CD4-positive, alpha-beta T cell (primary cell): ENCODE measurements at regions not wholly inside any gene's neighbourhood (a gene's known extent, or its start where the extent isn't known, plus 50 kb on each side); places are given as distances from the start of the nearest gene placed in this dataset.

ENCODE experiments used
- ATAC-seq: fragments of 200-7000 bp; cut with Tn5 transposase; one replicate; pipeline ENCODE4 v1.10.0; 2022; ENCODE audit warnings: mild to moderate bottlenecking; ENCODE audit not compliant: poor library complexity
- CTCF ChIA-PET: fragments of 350-600 bp; sonication (Branson Sonifier 250); formaldehyde crosslinking; loops from one replicate; lab custom pipeline; 2021; ENCODE audit warnings: antibody characterized with exemption, inconsistent platforms; lab: Charles Lee
- POLR2A ChIA-PET: fragments of 350-600 bp; sonication (Branson Sonifier 250); formaldehyde crosslinking; loops from one replicate; lab custom pipeline; 2021; ENCODE audit warnings: antibody characterized with exemption, inconsistent platforms; lab: Charles Lee
- DNase-seq, 14 experiments: peaks; one replicate each; pipeline ENCODE4 v3.0.0-alpha.2; 2013 to 2020; ENCODE audit warnings: mixed read lengths in 2 of 14
- H3K27ac ChIP-seq, 2 donors: one replicate each; pipeline versions ENCODE4 v1.5.1 to v1.7.0; 2013; ENCODE audit warnings: low read length in 2 of 2, low read depth in 1 of 2, mild to moderate bottlenecking in 1 of 2
- H3K27me3 ChIP-seq, 2 experiments: 1 replicate in 1 of 2; 2 replicates in 1 of 2; pipeline versions ENCODE4 v1.6.1 to v1.7.0; 2013; ENCODE audit warnings: low read length in 2 of 2, control low read depth in 1 of 2, mild to moderate bottlenecking in 1 of 2, moderate library complexity in 1 of 2; ENCODE audit not compliant: insufficient read depth in 2 of 2, control insufficient read depth in 1 of 2
- H3K36me3 ChIP-seq: one replicate; pipeline ENCODE4 v1.6.1; 2013; ENCODE audit warnings: low read length, control low read depth; ENCODE audit not compliant: insufficient read depth
- H3K4me1 ChIP-seq: one replicate; pipeline ENCODE4 v1.6.1; 2013; ENCODE audit warnings: low read length, control low read depth; ENCODE audit not compliant: insufficient read depth
- H3K4me3 ChIP-seq: one replicate; pipeline ENCODE4 v1.5.1; 2013; ENCODE audit warnings: mild to moderate bottlenecking, low read length, moderate library complexity
- H3K9me3 ChIP-seq, 2 experiments: 1 replicate in 1 of 2; 2 replicates in 1 of 2; pipeline versions ENCODE4 v1.6.1 to v1.7.0; 2013; ENCODE audit warnings: low read length in 2 of 2, mild to moderate bottlenecking in 2 of 2, control low read depth in 1 of 2, moderate library complexity in 1 of 2; ENCODE audit not compliant: control insufficient read depth in 1 of 2, insufficient read depth in 1 of 2
- H3K27ac Mint-ChIP-seq: one replicate; pipeline ENCODE4 v1.8.0; 2020; ENCODE audit warnings: mixed read lengths
- H3K27me3 Mint-ChIP-seq: one replicate; pipeline ENCODE4 v1.8.0; 2021; ENCODE audit warnings: mixed read lengths
- H3K36me3 Mint-ChIP-seq: one replicate; pipeline ENCODE4 v1.8.0; 2021; ENCODE audit warnings: low read depth, mixed read lengths
- H3K4me1 Mint-ChIP-seq: one replicate; pipeline ENCODE4 v1.8.0; 2021; ENCODE audit warnings: low read depth, mixed read lengths
- H3K4me3 Mint-ChIP-seq: one replicate; pipeline ENCODE4 v1.8.0; 2020; ENCODE audit warnings: mild to moderate bottlenecking, mixed read lengths
- H3K9me3 Mint-ChIP-seq: one replicate; pipeline ENCODE4 v1.8.0; 2020; ENCODE audit warnings: mixed read lengths
- CTCF ChIP-seq: fragments of 200-600 bp; IDR thresholded peaks from one replicate; pipeline ENCODE4 v1.8.0; 2022; ENCODE audit warnings: antibody characterized with exemption, mild to moderate bottlenecking
- intact Hi-C, 2 experiments: fragments of 100-400 bp; cut with DNase I in 1 of 2; cut with micrococcal nuclease in 1 of 2; formaldehyde crosslinking; loops; one replicate each; pipeline versions ENCODE4 v1.15.1 to v1.9.0; 2023 to 2025; cut with DNase I, micrococcal nuclease

GRCh38 chr6:94213226-94213625, 793.9 kb upstream of the EPHA7 start:
- no peaks in the 10 kb centered on the region for H3K4me1 Mint-ChIP-seq
- Histone ChIP-seq H3K9me3 (no peaks in the 10 kb centered on the region), H3K27ac (no peak overlapping the region), H3K36me3 (no peaks in the 10 kb centered on the region), H3K27me3 (no peaks in the 10 kb centered on the region), H3K4me3 (no peak overlapping the region), H3K4me1 (no peaks in the 10 kb centered on the region)
- ChIA-PET POLR2A (no interaction called here), CTCF (no interaction called here)
- ATAC-seq (no peak), DNase-seq (no peak)
- H3K9me3 Mint-ChIP-seq: no peaks in the 10 kb centered on the region
- no peaks in the 10 kb centered on the region for H3K27me3 Mint-ChIP-seq
- H3K36me3 Mint-ChIP-seq: no peaks in the 10 kb centered on the region
- intact Hi-C loops: no loop called here
- no peak overlapping the region for H3K27ac Mint-ChIP-seq
- no peak for TF ChIP-seq CTCF
- H3K4me3 Mint-ChIP-seq: no peak overlapping the region

DNA sequence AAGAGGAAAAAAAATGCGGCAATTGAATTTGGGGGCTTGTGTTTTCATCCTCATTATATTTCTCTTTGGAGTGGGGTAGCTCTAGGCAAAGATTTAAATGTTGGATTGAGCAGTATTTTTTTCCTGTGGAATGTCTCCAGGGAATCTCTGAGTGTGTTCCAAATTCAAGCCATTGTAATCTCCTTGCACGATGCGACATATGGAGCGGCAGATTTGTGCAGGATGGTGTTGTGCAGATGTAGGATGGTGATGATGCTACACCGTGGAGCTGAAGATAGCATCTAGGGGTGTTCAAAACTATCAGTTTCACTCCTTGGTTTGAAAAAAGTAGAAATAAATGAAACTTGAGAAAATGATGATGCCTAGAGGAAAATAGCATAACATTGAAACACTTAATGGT, 777.5 kb upstream of the EPHA7 start:
- no peak for ATAC-seq
- H3K36me3 ChIP-seq: no peaks in the 10 kb centered on the region
- Mint-ChIP-seq H3K27me3 (no peaks in the 10 kb centered on the region), H3K4me3 (no peak overlapping the region), H3K36me3 (no peaks in the 10 kb centered on the region), H3K27ac (no peak overlapping the region), H3K9me3 (peaks cover 2% of the 10 kb centered on the region), H3K4me1 (no peaks in the 10 kb centered on the region)
- H3K4me3 ChIP-seq: no peak overlapping the region
- no peaks in the 10 kb centered on the region for H3K4me1 ChIP-seq
- ChIA-PET POLR2A (no interaction called here), CTCF (no interaction called here)
- intact Hi-C loops: no loop called here
- TF ChIP-seq CTCF: no peak
- peaks cover 0 to 7% of the 10 kb centered on the region in 2 experiments for H3K9me3 ChIP-seq
- H3K27me3 ChIP-seq: no peaks in the 10 kb centered on the region
- DNase-seq: no peak
- no peak overlapping the region for H3K27ac ChIP-seq

DNA sequence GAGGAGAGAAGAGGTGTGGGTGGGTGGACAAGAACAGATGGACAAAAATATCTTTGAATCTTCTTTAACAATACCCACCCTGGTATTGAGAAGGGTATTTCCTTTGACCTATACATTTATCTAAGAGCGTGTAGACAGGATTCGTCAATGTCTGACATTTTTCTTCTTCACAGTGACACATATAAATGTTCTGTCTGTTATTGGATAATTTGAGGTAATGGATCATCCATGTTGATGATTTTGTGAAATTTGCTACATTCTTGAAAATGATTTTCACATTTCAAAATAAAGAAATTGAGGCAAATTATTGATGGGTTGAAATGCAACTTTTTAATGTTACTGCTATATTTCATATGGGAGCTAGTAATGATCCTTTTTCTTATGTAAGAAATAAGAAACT, 770.7 kb upstream of the EPHA7 start:
- Histone ChIP-seq H3K9me3 (peaks cover 0 to 11% of the 10 kb centered on the region in 2 experiments), H3K4me1 (no peaks in the 10 kb centered on the region), H3K36me3 (no peaks in the 10 kb centered on the region), H3K27me3 (no peaks in the 10 kb centered on the region), H3K27ac (no peak overlapping the region), H3K4me3 (no peak overlapping the region)
- POLR2A ChIA-PET: no interaction called here
- Mint-ChIP-seq H3K27ac (no peak overlapping the region), H3K9me3 (no peaks in the 10 kb centered on the region), H3K27me3 (no peaks in the 10 kb centered on the region), H3K4me3 (no peak overlapping the region), H3K36me3 (no peaks in the 10 kb centered on the region), H3K4me1 (no peaks in the 10 kb centered on the region)
- intact Hi-C loops: no loop called here
- TF ChIP-seq CTCF: no peak
- ATAC-seq (no peak), DNase-seq (no peak)
- CTCF ChIA-PET: no interaction called here
